ENCODE measurements at regions not wholly inside any gene's neighbourhood (a gene's known extent, or its start where the extent isn't known, plus 50 kb on each side); places are given as distances from the start of the nearest gene placed in this dataset.

- H3K27ac ChIP-seq, result no peak overlapping the region
- 49 to 53% (median 51%) methylated on average over 2 of the region's 2 CpGs for WGBS, 3 donors
- no peak overlapping the region for H3K4me3 ChIP-seq
- H3K9me3 ChIP-seq, result no peaks in the 10 kb centered on the region
- no peaks in the 10 kb centered on the region for H3K27me3 ChIP-seq
- intact Hi-C loops (cut with DNase I), result loop anchor here in 1 of 4 donors (10.0 kb wide), 2 partner anchors 189 to 271 kb away; no protein-coding TSS in a partner anchor
- H3K36me3 ChIP-seq, result no peaks in the 10 kb centered on the region
- no peaks in the 10 kb centered on the region for H3K4me1 ChIP-seq (ENCODE audit: insufficient read depth)
- TF ChIP-seq POLR2A (IDR thresholded peaks at IDR 0.05) (no peak), EP300 (IDR thresholded peaks at IDR 0.05) (no peak)
- TF ChIP-seq, protein P1, sequence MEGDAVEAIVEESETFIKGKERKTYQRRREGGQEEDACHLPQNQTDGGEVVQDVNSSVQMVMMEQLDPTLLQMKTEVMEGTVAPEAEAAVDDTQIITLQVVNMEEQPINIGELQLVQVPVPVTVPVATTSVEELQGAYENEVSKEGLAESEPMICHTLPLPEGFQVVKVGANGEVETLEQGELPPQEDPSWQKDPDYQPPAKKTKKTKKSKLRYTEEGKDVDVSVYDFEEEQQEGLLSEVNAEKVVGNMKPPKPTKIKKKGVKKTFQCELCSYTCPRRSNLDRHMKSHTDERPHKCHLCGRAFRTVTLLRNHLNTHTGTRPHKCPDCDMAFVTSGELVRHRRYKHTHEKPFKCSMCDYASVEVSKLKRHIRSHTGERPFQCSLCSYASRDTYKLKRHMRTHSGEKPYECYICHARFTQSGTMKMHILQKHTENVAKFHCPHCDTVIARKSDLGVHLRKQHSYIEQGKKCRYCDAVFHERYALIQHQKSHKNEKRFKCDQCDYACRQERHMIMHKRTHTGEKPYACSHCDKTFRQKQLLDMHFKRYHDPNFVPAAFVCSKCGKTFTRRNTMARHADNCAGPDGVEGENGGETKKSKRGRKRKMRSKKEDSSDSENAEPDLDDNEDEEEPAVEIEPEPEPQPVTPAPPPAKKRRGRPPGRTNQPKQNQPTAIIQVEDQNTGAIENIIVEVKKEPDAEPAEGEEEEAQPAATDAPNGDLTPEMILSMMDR (IDR thresholded peaks at IDR 0.05), result no peak
- no peak for DNase-seq
These were observed 123.0 kb upstream of the ASIC2 start for GRCh38 chr17:33416131-33416530.

DNA sequence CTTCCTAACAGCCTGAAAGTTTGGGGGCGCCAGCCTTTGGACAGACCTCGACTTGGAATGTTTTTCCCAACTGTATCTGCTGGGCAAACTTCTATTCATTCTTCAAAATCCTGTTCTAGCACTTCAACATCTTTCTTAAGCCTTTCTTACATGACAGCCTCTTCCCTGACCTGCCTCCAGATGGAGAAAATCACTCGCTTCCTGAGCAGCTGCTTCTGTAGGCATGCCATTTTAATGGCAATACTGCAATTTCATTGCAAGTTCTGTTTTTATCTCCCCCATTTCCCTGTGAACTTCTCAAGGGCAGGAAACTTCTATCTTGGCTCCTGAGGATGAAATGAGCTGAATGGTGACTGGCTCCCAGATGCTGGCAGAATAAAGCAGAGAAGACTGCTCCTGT lies 128.8 kb upstream of the ASIC2 start:
- TF ChIP-seq, protein P1 (IDR thresholded peaks at IDR 0.05), result no peak
- TF ChIP-seq EP300 (IDR thresholded peaks at IDR 0.05) (no peak), POLR2A (IDR thresholded peaks at IDR 0.05) (no peak)
- no peak for DNase-seq
- H3K36me3 ChIP-seq, result no peaks in the 10 kb centered on the region
- no peaks in the 10 kb centered on the region for H3K27me3 ChIP-seq
- 48 to 57% (median 49%) methylated on average over 3 of the region's 3 CpGs for WGBS, 3 donors
- no peak overlapping the region for H3K27ac ChIP-seq
- no peaks in the 10 kb centered on the region for H3K4me1 ChIP-seq (ENCODE audit: insufficient read depth)
- no peaks in the 10 kb centered on the region for H3K9me3 ChIP-seq
- intact Hi-C loops (cut with DNase I), result no loop called here
- no peak overlapping the region for H3K4me3 ChIP-seq

GRCh38 chr17:33433581-33433980 lies 140.5 kb upstream of the ASIC2 start:
- 71 to 79% (median 73%) methylated on average over 6 of the region's 6 CpGs for WGBS, 3 donors
- no peaks in the 10 kb centered on the region for H3K4me1 ChIP-seq (ENCODE audit: insufficient read depth)
- no peaks in the 10 kb centered on the region for H3K27me3 ChIP-seq
- no peaks in the 10 kb centered on the region for H3K9me3 ChIP-seq
- intact Hi-C loops (cut with DNase I), result no loop called here
- no peak overlapping the region for H3K4me3 ChIP-seq
- no peaks in the 10 kb centered on the region for H3K36me3 ChIP-seq
- no peak overlapping the region for H3K27ac ChIP-seq
- TF ChIP-seq POLR2A (IDR thresholded peaks at IDR 0.05) (no peak), EP300 (IDR thresholded peaks at IDR 0.05) (no peak)
- TF ChIP-seq, protein P1 (IDR thresholded peaks at IDR 0.05), result no peak
- no peak for DNase-seq

GRCh38 chr17:33434841-33435240 lies 141.7 kb upstream of the ASIC2 start:
- no peaks in the 10 kb centered on the region for H3K9me3 ChIP-seq
- H3K4me3 ChIP-seq, result no peak overlapping the region
- no peaks in the 10 kb centered on the region for H3K4me1 ChIP-seq (ENCODE audit: insufficient read depth)
- no peak overlapping the region for H3K27ac ChIP-seq
- TF ChIP-seq EP300 (IDR thresholded peaks at IDR 0.05) (no peak), POLR2A (IDR thresholded peaks at IDR 0.05) (no peak)
- TF ChIP-seq, protein P1 (IDR thresholded peaks at IDR 0.05), result no peak
- no peak for DNase-seq
- H3K36me3 ChIP-seq, result no peaks in the 10 kb centered on the region
- no peaks in the 10 kb centered on the region for H3K27me3 ChIP-seq
- intact Hi-C loops (cut with DNase I), result no loop called here
